Activated CD4-positive, alpha-beta T cell treated with anti-CD3 and anti-CD28 coated beads for 48 hours (primary cell): ENCODE measurements at regions not wholly inside any gene's neighbourhood (a gene's known extent, or its start where the extent isn't known, plus 50 kb on each side); places are given as distances from the start of the nearest gene placed in this dataset.
"Not testable (repeated sequence)": the region's sequence is repeated elsewhere in the genome, so short reads cannot be mapped to it uniquely, and the experiment has no call there.

Experiments used
- DNase-seq: peaks from one replicate; pipeline ENCODE4 v3.0.0-alpha.2; 2020

GRCh38 chr7:49100908-49101740, 176.8 kb downstream of the CDC14C start:
- not testable (repeated sequence) for DNase-seq

GRCh38 chr7:49102411-49102810, 178.1 kb downstream of the CDC14C start:
- DNase-seq = no peak

GRCh38 chr7:49111706-49112105, 187.4 kb downstream of the CDC14C start:
- no peak for DNase-seq

- DNase-seq = no peak
These were observed 187.9 kb downstream of the CDC14C start for GRCh38 chr7:49112222-49112621.

- no peak for DNase-seq
These were observed 188.3 kb downstream of the CDC14C start for GRCh38 chr7:49112647-49113046.

- DNase-seq = no peak
These were observed 195.4 kb downstream of the CDC14C start for GRCh38 chr7:49119706-49120105.

GRCh38 chr7:49125246-49125645, 200.9 kb downstream of the CDC14C start:
- no peak for DNase-seq

- DNase-seq = no peak
These were observed 203.1 kb downstream of the CDC14C start for GRCh38 chr7:49127359-49127913.

- DNase-seq = no peak
These were observed 213.6 kb downstream of the CDC14C start for GRCh38 chr7:49137978-49138377.

GRCh38 chr7:49150486-49150885, 226.1 kb downstream of the CDC14C start:
- no peak for DNase-seq

GRCh38 chr7:49151146-49151545, 226.8 kb downstream of the CDC14C start:
- DNase-seq = no peak

GRCh38 chr7:49158321-49158720, 234.0 kb downstream of the CDC14C start:
- DNase-seq = no peak

- DNase-seq = no peak
These were observed 235.2 kb downstream of the CDC14C start for GRCh38 chr7:49159536-49159935.

GRCh38 chr7:49166441-49166840, 242.1 kb downstream of the CDC14C start:
- DNase-seq = no peak

- DNase-seq = no peak
These were observed 248.3 kb downstream of the CDC14C start for GRCh38 chr7:49172639-49173038.

GRCh38 chr7:49174396-49174795, 250.0 kb downstream of the CDC14C start:
- no peak for DNase-seq

- no peak for DNase-seq
These were observed 263.4 kb downstream of the CDC14C start for GRCh38 chr7:49187543-49188268.

GRCh38 chr7:49228426-49229098, 304.2 kb downstream of the CDC14C start:
- no peak for DNase-seq

- no peak for DNase-seq
These were observed 304.9 kb downstream of the CDC14C start for GRCh38 chr7:49229246-49229645.

GRCh38 chr7:49243521-49243920, 319.2 kb downstream of the CDC14C start:
- DNase-seq = no peak

- no peak for DNase-seq
These were observed 320.2 kb downstream of the CDC14C start for GRCh38 chr7:49244543-49244942.

GRCh38 chr7:49245062-49245461, 320.7 kb downstream of the CDC14C start:
- no peak for DNase-seq

GRCh38 chr7:49247759-49248158, 323.4 kb downstream of the CDC14C start:
- no peak for DNase-seq
